Kidney (tissue), 13 donors: ENCODE measurements at regions not wholly inside any gene's neighbourhood (a gene's known extent, or its start where the extent isn't known, plus 50 kb on each side); places are given as distances from the start of the nearest gene placed in this dataset.

ENCODE experiments used
- DNase-seq, 5 donors: peaks; one replicate each; pipeline ENCODE4 v3.0.0-alpha.2; 2013 to 2020
- FAIRE-seq: peaks from 2 replicates; lab custom pipeline; 2012; peaks lifted over from hg19 to GRCh38; lab: Jason Lieb, UNC
- H3K27ac ChIP-seq, 2 donors: one replicate each; pipeline ENCODE4 v1.7.0; 2013; ENCODE audit warnings: low read depth in 2 of 2, low read length in 2 of 2, inconsistent platforms in 1 of 2
- H3K27me3 ChIP-seq: one replicate; pipeline ENCODE4 v1.7.1; 2013; ENCODE audit warnings: low read length, inconsistent platforms; ENCODE audit not compliant: control insufficient read depth, insufficient read depth
- H3K36me3 ChIP-seq, 3 donors: one replicate each; pipeline versions ENCODE4 v1.7.0 to v1.7.1; 2013; ENCODE audit warnings: low read length in 3 of 3, control low read depth in 1 of 3, inconsistent platforms in 1 of 3; ENCODE audit not compliant: insufficient read depth in 3 of 3, control insufficient read depth in 2 of 3
- H3K4me1 ChIP-seq, 3 donors: one replicate each; pipeline versions ENCODE4 v1.7.0 to v1.7.1; 2013; ENCODE audit warnings: low read length in 3 of 3, inconsistent platforms in 1 of 3, low read depth in 1 of 3; ENCODE audit not compliant: control insufficient read depth in 2 of 3, insufficient read depth in 2 of 3
- H3K4me3 ChIP-seq, 3 donors: one replicate each; pipeline versions ENCODE4 v1.7.0 to v1.8.1; 2013; ENCODE audit warnings: low read length in 3 of 3, control low read depth in 1 of 3, inconsistent platforms in 1 of 3
- H3K9ac ChIP-seq, 3 donors: one replicate each; pipeline versions ENCODE4 v1.7.0 to v1.7.1; 2013; ENCODE audit warnings: low read length in 3 of 3, control low read depth in 1 of 3, inconsistent platforms in 1 of 3
- H3K9me3 ChIP-seq, 3 donors: one replicate each; pipeline versions ENCODE4 v1.7.0 to v1.7.1; 2013; ENCODE audit warnings: low read length in 3 of 3, control low read depth in 1 of 3, inconsistent platforms in 1 of 3; ENCODE audit not compliant: control insufficient read depth in 2 of 3, insufficient read depth in 1 of 3
- intact Hi-C: fragments of 100-400 bp; cut with DNase I; formaldehyde crosslinking; loops from one replicate; pipeline ENCODE4 v1.11.1; 2022
- TF ChIP-seq, protein P1 (sequence below): IDR thresholded peaks from 3 replicates; pipeline ENCODE4 v1.5.1; 2012; ENCODE audit warnings: mild to moderate bottlenecking, moderate library complexity, borderline replicate concordance; ENCODE audit not compliant: insufficient read depth; ENCODE audit errors: extremely low read depth
- donor health status: control.
- donor health status: control.
- donor health status: control.
- donor health status: control.
- donor health status: control.
- donor health status: DM: yes; HTN: yes; CAD: no.
- donor health status: Normal renal cell carcinoma (clear cell type).

DNA sequence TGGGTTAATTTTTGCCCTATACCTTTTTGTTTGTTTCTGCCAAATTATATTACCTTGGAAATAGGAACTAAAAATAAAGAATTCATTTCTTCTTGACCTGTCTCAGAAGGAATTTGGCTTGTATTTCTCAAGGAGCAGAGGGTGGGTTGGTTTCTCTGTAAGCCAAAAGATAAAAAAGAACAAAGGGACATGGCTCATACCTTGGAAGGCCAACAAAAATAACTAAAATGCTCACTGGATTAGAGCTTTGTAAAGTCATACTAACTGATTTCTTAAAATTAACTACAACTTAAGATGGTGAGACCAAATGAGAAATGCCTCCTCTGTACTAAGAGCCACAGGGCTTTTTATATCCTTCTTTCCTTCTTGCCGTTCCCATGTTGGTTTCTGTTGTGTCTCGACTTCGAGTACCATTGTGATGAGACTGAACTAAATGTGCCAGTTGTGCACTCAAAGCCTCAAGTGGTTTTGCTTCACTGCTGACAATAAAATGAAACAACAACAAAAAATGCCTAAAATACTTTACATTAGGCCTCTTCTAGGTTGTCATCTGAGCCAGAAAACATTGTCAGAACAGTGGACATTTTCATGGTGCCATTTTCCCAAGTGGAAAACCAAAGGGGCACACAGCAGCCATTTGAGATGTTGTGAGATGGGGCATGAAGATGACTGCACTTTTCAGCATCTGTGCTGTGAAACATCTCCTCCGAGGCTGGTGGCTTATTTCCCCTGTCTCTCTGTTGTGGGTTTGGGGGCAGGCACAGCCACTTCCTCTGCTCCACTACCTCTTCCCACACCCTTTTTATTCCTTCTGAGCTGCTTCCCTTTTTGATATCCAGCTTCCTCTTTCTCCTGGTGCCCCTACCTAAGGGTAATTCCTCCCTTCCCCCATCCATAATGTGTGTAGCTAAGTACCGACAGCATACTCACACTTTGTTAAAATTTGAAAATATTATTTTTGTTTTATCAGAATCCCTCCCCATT lies 51.8 kb upstream of the AGR3 start:
- no peaks in the 10 kb centered on the region for H3K36me3 ChIP-seq
- no peak overlapping the region for H3K9ac ChIP-seq
- H3K27ac ChIP-seq, result no peak overlapping the region
- H3K4me3 ChIP-seq, result no peak overlapping the region
- H3K9me3 ChIP-seq, result no peaks in the 10 kb centered on the region
- no peaks in the 10 kb centered on the region for H3K27me3 ChIP-seq
- TF ChIP-seq, protein P1, sequence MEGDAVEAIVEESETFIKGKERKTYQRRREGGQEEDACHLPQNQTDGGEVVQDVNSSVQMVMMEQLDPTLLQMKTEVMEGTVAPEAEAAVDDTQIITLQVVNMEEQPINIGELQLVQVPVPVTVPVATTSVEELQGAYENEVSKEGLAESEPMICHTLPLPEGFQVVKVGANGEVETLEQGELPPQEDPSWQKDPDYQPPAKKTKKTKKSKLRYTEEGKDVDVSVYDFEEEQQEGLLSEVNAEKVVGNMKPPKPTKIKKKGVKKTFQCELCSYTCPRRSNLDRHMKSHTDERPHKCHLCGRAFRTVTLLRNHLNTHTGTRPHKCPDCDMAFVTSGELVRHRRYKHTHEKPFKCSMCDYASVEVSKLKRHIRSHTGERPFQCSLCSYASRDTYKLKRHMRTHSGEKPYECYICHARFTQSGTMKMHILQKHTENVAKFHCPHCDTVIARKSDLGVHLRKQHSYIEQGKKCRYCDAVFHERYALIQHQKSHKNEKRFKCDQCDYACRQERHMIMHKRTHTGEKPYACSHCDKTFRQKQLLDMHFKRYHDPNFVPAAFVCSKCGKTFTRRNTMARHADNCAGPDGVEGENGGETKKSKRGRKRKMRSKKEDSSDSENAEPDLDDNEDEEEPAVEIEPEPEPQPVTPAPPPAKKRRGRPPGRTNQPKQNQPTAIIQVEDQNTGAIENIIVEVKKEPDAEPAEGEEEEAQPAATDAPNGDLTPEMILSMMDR, result no peak
- intact Hi-C loops, result no loop called here
- H3K4me1 ChIP-seq, result no peaks in the 10 kb centered on the region
- FAIRE-seq (no peak), DNase-seq (no peak)

DNA sequence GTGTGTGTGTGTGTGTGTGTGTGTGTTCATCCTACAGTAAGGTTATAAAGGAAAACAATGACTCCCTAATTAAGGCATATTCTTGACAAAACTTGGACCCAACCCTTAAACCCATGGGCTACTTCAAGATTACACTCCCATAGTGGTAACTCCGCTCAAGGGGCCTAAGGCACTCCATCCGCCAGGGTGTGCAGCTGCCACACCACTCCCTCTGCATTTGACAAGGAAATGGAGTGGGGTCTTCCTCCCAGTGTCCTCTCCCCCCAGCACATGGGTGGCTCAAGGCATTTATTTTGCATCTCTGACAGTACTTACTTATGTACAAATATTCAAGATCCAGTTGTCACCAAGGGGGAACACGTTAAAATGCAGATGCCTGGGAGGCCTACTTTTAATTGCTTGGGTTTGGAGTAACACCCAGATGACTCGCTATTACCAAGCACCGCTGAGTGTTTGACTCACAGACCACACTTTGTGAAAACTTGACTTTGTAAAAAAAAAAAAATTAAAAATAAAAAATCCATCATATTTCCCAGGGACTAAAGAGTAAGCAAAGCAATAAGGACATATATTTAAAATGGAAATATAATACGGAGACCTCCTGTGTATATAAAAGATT lies 53.0 kb upstream of the AGR3 start:
- FAIRE-seq, result no peak
- intact Hi-C loops, result no loop called here

DNA sequence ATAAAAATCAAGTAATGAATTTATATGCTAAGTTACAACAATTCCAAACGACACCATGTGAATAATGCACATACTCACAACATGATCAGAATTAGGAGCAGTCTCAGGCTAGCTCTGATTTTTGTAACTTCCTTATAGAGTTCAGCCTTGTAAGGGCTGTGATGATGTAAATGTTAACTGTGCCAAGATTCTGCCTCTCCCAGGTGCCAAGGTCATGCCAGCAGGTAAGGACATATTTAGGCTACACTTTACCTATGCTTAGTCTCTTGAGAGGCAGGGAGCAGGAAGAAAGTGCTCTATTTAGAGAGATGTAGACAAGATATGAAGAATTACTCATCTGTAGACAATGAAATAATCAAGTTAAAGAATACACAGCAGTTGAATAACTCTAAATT lies 53.6 kb upstream of the AGR3 start:
- no peak overlapping the region for H3K4me3 ChIP-seq
- DNase-seq (no peak), FAIRE-seq (no peak)
- H3K9ac ChIP-seq, result no peak overlapping the region
- no peaks in the 10 kb centered on the region for H3K27me3 ChIP-seq
- H3K36me3 ChIP-seq, result no peaks in the 10 kb centered on the region
- no peaks in the 10 kb centered on the region for H3K9me3 ChIP-seq
- H3K27ac ChIP-seq, result no peak overlapping the region
- TF ChIP-seq, protein P1, result no peak
- H3K4me1 ChIP-seq, result no peaks in the 10 kb centered on the region
- intact Hi-C loops, result no loop called here

More for the DNA sequence above, 53.0 kb upstream of the AGR3 start:
- H3K36me3 ChIP-seq, result no peaks in the 10 kb centered on the region
- no peaks in the 10 kb centered on the region for H3K9me3 ChIP-seq
- no peak for DNase-seq
- no peaks in the 10 kb centered on the region for H3K27me3 ChIP-seq
- no peaks in the 10 kb centered on the region for H3K4me1 ChIP-seq
- TF ChIP-seq, protein P1, result no peak
- no peak overlapping the region for H3K4me3 ChIP-seq
- H3K9ac ChIP-seq, result no peak overlapping the region
- no peak overlapping the region for H3K27ac ChIP-seq
